ENCODE measurements at regions not wholly inside any gene's neighbourhood (a gene's known extent, or its start where the extent isn't known, plus 50 kb on each side); places are given as distances from the start of the nearest gene placed in this dataset.
"Not testable (repeated sequence)": the region's sequence is repeated elsewhere in the genome, so short reads cannot be mapped to it uniquely, and the experiment has no call there.

DNA sequence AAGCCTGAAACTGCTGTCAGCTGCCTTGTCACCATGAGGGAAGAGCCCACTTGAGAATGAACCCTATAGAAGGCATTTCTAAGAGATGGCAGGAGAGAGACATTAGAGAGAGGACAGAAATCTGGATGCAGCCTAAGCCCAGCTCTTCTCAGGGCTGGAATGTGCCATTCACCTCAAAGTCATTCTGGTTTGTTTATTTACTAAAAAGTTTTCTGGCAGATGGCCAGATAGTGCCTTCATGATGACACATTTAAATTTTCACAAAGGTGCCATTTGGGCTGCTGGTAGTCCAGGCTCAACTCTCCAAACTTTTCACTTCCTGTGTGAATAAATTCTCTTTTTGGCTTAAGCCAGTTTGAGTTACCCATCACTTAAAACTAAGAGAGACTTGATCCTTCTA lies 144.6 kb upstream of the ZNF366 start:
- DNase-seq: no peak

DNA sequence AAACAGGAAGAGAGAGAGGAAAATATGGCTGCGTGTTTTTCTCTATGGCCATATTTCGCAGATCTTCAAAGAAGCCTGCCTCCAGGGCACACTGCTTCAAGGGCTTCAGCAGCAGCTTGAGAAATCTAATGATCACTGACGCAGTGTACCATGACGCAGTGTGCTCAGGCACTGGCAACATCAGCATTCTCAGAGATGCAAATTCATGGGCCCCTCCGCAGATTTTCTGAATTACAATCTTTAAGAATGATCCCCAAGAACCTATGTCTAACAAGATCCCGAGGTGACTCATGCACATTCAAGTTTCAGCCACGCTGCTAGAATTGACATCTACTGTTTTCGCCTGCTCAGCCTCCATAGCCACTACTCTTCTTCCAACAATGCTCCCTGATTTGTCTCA lies 143.9 kb upstream of the ZNF366 start:
- no peak for DNase-seq

GRCh38 chr5:72649449-72649848 lies 142.2 kb upstream of the ZNF366 start:
- DNase-seq: peak in 4 of 56 donors; percentile 8 to 29 (median 14)

GRCh38 chr5:72648480-72648879 lies 141.3 kb upstream of the ZNF366 start:
- DNase-seq: no peak

DNA sequence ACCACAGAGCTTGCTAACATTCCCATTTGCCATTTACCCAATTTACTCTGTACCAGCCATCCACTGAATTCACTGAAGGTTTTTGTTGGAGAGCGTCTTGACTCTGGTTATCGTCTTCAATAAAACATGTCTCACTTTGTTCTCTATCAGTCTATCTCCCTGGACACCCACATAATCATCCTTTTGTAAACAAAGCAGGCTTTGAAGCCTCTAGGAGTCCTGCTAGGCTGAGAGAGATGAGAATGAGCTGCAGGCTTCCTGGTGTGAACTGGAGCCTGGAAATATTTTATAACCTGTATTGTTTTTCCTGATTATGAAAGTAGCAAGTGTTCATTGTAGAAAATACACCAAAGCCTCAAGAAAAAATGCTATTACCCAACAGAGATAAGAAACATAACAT lies 140.6 kb upstream of the ZNF366 start:
- DNase-seq: no peak

DNA sequence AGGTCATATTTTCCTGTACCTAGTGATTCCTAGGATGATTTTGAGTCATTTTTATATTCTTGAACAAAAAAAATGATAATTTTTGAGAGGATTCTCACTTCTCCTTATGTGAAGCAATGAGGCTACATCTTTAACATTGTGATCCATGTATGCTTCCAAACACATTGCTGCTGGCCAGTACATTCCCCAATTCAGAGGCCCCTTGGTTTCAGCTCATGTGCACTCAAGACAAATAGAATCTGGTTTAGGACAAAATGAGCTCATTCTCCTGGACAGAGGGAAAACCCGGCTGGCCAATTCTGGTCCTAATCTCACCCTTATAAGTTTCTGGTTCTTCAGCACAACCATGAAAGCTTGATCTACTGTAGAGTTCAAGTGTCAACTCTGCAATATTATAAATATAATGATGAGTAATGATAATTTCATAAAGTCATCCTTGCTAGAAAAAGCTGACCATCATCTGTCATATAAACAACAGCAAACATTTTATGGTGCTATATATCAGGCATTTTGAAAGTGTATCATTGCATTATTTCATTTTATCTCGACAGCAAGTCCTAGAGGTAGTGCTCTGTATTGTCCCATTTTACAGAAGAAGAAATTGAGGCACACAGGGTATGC lies 139.1 kb upstream of the ZNF366 start:
- no peak for DNase-seq

DNA sequence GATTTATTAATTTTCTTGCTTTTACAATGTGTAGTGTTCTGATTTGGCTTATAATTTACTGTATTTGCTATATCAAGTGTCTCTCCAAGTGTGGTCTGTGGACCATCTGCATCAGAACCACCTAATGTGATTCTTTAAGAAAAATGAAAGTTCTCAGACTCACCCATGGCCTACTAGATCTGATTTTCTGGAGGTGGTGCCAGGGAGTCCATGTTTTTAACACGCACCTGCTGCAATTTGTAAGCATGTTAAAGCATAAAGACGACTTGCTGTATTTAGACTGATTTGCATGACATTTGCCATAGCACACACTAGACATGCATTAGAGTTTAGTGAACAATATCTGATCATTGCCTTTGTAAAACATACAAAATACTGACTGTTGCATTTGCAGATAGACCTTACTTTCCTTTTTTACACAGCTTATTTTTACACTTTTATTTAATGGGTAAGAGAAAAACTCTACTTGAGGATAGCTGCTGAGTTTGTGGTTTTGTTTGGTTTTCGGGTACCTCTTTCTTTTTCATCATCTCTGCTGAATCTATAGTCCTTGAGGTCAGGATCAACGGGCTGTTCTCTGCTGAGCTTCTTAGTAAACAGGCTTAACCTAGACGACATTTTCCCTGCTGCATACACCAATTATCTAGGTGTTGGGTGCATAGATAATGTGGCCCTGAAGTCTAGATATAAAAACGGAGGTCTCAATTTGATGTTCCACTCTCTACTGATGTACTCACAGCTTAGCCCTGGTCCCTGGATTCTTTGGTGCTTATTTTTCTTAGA lies 138.0 kb upstream of the ZNF366 start:
- no peak for DNase-seq

- DNase-seq: no peak
Measured at GRCh38 chr5:72644296-72644695, 137.1 kb upstream of the ZNF366 start.

DNA sequence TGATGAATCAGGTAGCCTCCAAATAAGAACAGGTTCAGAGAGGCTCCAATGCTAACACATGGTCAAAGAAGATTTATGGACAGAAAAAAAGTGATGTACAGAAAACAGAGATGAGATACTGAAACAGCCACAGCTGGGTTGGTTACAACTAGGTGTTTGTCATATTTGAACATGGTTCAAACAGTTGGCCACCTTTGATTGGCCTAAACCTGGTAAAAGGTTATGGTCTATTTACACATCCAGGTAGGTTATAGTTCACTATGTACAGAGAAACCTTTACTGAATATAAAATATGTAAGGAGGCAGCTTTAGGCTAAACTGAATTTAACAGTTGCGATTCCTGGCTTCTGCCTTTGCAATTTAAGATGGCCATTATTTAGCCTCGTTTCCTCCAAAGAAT lies 134.0 kb upstream of the ZNF366 start:
- no peak for DNase-seq

- no peak for DNase-seq
Measured at GRCh38 chr5:72637058-72637457, 129.8 kb upstream of the ZNF366 start.

GRCh38 chr5:72636565-72636964 lies 129.4 kb upstream of the ZNF366 start:
- DNase-seq: not testable (repeated sequence)

DNA sequence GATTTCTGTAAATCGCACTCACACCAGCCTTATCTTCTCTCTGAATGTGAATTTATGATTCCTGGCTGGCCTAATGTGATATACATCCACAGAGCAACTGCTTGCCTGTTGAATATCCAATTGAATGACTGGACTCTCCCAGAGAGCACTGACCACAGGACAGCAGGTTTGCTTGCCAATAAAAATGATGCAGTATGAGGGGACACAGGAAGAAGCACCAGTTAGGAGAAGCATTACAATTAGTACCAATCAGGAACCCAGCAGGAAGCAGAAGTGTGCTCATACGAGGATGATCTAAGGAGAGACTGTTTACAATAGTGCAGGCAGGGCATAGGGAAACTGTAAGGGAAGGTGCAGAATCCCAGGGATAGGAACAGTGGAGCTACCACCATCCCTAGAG lies 127.2 kb upstream of the ZNF366 start:
- DNase-seq: no peak

DNA sequence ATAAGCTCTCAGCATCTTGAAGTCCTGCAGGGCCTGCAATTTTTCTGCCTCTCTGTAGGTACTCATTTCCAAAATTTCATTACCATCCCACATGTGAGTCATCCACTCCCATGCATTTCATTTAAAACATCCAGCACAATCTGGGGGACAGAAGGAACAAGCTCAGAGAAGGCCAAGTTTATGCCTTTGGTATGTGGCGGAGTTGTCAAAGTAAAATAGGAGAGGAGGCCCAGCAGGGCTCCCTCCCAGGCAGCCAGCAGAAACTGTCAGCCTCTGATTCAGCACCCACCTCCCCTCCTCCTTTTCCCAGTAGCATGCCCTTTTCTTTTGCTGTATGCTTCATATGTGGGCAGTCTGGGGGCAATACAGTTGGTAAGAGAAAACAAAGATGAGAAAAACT lies 126.4 kb upstream of the ZNF366 start:
- DNase-seq: peak in 22 of 56 donors; percentile 1 to 51 (median 14)

DNA sequence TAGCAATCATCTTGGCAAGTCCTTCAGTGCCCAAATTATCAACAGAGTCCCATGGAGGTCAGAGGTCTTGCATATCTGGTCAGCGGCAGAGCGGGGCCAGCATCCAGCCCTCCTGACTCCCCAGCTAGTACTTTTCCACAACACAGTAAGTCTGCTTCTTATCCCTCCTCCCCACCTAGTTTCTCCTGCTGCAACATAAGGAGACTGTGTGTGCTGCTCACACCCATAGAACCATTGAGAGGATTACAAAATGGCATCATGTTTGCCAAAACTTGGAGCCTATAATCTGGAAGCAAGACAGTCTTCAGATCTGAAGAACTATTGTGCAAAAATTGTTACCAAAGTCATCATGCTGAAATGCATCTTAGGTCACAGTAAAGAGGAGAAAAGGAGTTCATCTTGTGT lies 125.8 kb upstream of the ZNF366 start:
- no peak for DNase-seq

DNA sequence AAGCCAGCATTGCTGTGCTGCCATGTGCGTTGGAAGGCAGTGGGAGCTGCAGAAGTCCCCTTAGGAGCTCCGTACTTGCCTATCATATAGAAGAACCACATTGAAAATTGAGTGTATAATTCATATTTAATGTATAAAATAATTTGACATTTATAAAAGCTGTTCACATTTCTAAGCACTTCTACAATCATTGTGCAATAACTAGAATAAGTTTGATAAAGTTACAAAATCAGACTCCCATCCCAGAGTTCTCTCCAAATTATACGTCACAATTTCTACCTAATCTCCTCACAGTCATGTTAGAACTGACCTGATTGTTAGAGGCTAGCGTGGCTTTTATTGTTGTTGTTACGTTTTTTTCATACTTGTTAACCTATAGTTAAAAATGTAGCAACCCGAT lies 123.5 kb upstream of the ZNF366 start:
- DNase-seq: no peak

DNA sequence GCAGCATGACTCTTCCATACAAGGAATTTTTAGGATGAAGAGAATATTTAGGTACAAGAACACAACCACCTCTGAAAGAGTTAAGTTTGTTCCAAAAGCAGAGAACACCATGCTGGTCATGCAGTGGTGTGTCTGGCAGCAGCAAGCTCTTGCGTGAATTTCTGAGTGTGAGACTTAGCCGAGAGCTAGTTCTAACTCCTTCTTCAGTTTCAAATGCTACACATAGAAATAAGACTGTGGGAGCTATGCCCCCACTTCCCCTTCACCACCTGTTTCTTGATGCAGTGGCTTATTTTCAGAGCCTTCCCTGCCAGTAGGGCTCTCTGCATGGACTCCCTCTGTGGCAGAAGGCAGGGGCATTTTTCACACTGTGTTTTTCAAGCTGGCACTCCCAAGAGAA lies 122.9 kb upstream of the ZNF366 start:
- no peak for DNase-seq

GRCh38 chr5:72628771-72629371 lies 121.7 kb upstream of the ZNF366 start:
- no peak for DNase-seq

- no peak for DNase-seq
Measured at GRCh38 chr5:72625332-72625731, 118.1 kb upstream of the ZNF366 start.

GRCh38 chr5:72624641-72625236 lies 117.5 kb upstream of the ZNF366 start:
- no peak for DNase-seq

DNA sequence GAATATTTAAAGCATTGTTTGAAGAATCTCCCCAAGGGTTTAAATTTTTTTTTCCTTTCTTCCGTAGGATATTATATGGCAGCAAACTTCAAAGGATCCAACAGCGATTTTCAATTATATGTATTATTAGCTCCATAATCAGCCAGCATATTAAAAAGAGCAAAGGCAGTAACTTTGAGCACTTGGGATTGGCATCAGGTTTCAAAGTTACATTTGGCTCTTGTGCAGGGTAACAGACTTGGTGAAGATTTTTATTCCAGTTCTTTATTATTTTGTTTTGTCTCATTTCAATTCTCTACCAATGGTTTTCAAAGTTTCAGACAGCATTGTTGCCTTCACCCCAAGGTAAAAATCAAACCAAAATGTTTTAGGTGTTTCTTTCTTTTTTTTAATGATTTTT lies 116.7 kb upstream of the ZNF366 start:
- DNase-seq: no peak

DNA sequence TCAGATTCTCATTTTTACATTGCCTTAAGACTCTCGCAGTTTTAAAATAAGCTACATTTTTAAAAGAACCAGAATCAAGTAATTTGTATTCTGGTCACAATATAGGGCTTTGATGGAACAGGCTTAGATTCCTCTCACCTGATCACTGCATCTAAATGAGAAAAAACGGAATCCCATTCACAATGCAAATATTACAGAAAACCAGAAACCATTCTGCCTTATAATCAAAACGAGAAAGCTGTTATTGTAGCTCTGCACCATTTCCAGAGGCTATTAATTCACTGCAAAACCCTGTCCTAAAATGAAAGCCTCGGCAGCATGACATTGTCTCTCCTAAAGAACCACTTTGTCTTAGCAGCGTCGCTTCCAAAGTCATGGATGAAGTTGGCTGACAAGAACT lies 116.1 kb upstream of the ZNF366 start:
- DNase-seq: no peak

DNA sequence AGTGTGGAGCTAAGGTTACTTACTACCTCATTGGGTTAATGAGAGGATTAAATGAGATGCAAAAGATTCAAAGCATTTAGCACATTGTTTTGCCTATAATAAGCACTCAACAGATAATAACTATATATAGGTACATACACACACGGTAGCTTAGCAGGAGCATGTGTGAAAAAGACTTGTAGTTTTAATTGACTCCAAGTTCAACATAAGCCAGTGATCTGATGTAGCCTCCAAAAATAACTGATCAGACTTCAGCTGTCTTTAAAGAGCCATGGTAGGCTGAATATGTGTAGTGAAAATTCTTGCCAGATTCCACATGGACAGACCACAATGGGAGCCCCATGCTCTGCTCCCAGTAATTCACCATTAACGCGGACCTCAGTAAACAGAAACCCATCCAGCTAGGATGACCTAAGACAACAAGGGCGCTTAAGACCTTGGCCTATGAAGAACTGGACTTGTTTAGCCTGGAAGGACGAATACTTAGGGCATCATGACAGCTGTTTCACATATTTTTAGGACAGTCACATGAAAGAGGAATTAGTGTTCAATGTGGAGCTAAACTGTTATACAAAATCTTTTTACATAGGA lies 115.1 kb upstream of the ZNF366 start:
- no peak for DNase-seq
